Left ventricle myocardium inferior (tissue), 1 donor: ENCODE measurements at regions not wholly inside any gene's neighbourhood (a gene's known extent, or its start where the extent isn't known, plus 50 kb on each side); places are given as distances from the start of the nearest gene placed in this dataset.
"Not testable (repeated sequence)": the region's sequence is repeated elsewhere in the genome, so short reads cannot be mapped to it uniquely, and the experiment has no call there.

Experiments used
- DNase-seq: peaks from one replicate; pipeline ENCODE4 v3.0.0-alpha.2; 2020
- H3K27ac ChIP-seq: fragments of 200-600 bp; replicated peaks from 2 replicates; pipeline ENCODE4 v1.8.0; 2021
- H3K27me3 ChIP-seq: fragments of 200-600 bp; 2 replicates; pipeline ENCODE4 v1.8.0; 2021; ENCODE audit warnings: low read depth
- H3K36me3 ChIP-seq: fragments of 200-600 bp; 2 replicates; pipeline ENCODE4 v1.8.0; 2021
- H3K4me1 ChIP-seq: fragments of 200-600 bp; 2 replicates; pipeline ENCODE4 v1.8.0; 2021
- H3K4me3 ChIP-seq: fragments of 200-600 bp; 2 replicates; pipeline ENCODE4 v1.8.0; 2021; ENCODE audit warnings: mild to moderate bottlenecking, moderate library complexity
- H3K9me3 ChIP-seq: fragments of 200-600 bp; replicated peaks from 2 replicates; pipeline ENCODE4 v1.8.0; 2021
- intact Hi-C: fragments of 100-400 bp; cut with micrococcal nuclease; formaldehyde crosslinking; loops from one replicate; pipeline ENCODE4 v1.11.0; 2022
- TF ChIP-seq, protein P1 (sequence below): fragments of 200-600 bp; IDR thresholded peaks from 2 replicates; pipeline ENCODE4 v1.8.0; 2021; ENCODE audit warnings: antibody characterized with exemption, mild to moderate bottlenecking, borderline replicate concordance
- donor health status: DM: no; HTN: yes; CAD: no; lungs with severe emphysema.

DNA sequence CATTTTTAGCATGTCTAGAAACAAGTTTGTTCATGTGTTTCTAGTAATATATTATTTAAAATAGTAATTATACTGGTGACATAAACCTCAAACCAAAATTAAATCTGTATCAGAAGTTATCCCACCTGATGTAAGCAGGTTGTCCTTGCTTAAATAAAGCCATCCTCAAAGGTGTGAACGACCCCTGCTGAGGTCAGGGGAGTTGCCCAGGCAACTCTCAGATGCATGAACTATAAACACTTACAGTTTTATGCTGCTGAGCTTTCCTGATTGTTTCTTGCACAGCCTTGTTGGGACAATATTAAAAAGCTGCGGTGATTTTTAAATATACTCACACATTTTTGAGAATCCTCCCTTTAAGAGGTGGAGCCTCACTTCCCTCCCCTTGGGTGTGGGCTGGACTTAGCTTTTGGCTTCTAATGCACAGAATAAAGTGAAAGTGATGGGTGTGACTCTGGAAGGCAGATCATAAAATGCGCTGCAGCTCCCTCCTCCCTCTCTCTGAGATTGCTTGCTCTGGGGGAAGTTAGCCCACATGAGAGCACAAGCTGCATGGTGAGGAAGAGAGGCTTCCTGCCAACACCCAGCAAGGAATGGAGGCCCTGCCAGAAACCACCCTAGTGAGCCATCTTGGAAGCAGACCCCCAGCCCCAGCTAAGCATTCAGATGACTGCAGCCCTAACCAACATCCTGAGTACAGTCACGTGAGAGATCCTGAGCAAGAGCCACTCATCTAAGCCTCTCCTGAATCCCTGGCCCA is 152.7 kb downstream of the SKIDA1 start:
- H3K27ac ChIP-seq, result peak overlapping the region; percentile 50

DNA sequence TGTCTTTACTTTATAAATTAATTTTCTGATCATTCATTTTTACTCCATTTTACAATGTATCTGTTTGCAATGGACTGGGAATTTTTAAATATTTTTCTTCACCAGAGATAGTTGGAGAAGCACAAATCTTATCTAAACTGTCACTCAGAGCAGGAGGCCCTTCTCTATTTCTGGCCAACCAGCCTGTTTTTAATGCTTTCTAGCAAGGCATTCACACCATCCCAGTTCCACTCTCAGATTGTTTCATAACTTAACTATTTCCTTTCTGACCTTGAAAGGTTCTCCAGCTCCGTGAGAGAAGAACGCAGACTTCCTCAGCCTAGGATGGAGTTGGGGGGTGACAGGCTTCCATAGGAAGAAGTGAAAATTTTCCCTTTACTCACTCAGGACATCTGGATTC is 155.8 kb downstream of the SKIDA1 start:
- intact Hi-C loops, result no loop called here
- no peak for DNase-seq
- Histone ChIP-seq H3K4me1 (peaks cover 36% of the 10 kb centered on the region), H3K4me3 (no peak overlapping the region), H3K9me3 (no peaks in the 10 kb centered on the region), H3K27me3 (no peaks in the 10 kb centered on the region), H3K27ac (no peak overlapping the region), H3K36me3 (no peaks in the 10 kb centered on the region)
- TF ChIP-seq, protein P1, sequence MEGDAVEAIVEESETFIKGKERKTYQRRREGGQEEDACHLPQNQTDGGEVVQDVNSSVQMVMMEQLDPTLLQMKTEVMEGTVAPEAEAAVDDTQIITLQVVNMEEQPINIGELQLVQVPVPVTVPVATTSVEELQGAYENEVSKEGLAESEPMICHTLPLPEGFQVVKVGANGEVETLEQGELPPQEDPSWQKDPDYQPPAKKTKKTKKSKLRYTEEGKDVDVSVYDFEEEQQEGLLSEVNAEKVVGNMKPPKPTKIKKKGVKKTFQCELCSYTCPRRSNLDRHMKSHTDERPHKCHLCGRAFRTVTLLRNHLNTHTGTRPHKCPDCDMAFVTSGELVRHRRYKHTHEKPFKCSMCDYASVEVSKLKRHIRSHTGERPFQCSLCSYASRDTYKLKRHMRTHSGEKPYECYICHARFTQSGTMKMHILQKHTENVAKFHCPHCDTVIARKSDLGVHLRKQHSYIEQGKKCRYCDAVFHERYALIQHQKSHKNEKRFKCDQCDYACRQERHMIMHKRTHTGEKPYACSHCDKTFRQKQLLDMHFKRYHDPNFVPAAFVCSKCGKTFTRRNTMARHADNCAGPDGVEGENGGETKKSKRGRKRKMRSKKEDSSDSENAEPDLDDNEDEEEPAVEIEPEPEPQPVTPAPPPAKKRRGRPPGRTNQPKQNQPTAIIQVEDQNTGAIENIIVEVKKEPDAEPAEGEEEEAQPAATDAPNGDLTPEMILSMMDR, result no peak

More for the DNA sequence above, 152.7 kb downstream of the SKIDA1 start:
- Histone ChIP-seq H3K4me1 (peaks cover 23% of the 10 kb centered on the region), H3K9me3 (no peaks in the 10 kb centered on the region), H3K27me3 (no peaks in the 10 kb centered on the region), H3K36me3 (no peaks in the 10 kb centered on the region), H3K4me3 (peak overlapping the region; percentile 35)
- DNase-seq, result peak; percentile 25
- TF ChIP-seq, protein P1, result no peak
- intact Hi-C loops, result no loop called here

DNA sequence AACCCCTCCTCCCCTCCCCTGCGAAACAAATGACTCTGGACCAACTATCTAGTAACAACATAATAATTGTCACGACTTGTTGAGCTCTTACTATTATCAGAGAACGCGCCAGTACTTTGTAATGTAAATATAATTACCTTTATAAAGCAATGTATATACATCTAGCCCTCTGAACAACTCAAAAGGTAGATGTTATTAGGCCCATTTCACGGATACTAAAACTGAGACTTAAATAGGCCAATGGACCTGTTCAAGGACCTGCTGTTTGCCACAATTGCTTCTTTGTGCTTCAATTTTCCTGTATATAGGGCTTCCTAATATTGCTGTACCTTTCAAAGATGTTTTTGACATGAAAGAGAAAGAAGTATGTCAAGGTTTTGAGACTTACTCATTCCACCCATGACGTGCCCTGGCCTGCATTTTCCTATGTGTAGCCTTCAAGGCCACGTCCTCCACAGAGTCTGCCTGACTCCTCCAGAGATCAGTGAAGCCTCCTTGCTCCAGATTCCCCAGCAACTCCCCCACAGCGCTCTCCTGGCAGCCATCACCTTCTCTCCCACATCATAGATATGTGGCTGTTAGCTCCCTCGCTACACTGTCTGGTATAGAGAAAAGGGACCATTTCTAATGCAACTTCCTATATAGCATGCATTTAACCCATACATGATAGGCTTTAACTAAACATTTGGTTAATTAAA is 156.6 kb downstream of the SKIDA1 start:
- TF ChIP-seq, protein P1, result no peak
- no peak overlapping the region for H3K27ac ChIP-seq
- no peaks in the 10 kb centered on the region for H3K9me3 ChIP-seq
- no peak for DNase-seq
- no peaks in the 10 kb centered on the region for H3K27me3 ChIP-seq
- peaks cover 44% of the 10 kb centered on the region for H3K4me1 ChIP-seq
- H3K4me3 ChIP-seq, result no peak overlapping the region
- H3K36me3 ChIP-seq, result no peaks in the 10 kb centered on the region
- intact Hi-C loops, result no loop called here

DNA sequence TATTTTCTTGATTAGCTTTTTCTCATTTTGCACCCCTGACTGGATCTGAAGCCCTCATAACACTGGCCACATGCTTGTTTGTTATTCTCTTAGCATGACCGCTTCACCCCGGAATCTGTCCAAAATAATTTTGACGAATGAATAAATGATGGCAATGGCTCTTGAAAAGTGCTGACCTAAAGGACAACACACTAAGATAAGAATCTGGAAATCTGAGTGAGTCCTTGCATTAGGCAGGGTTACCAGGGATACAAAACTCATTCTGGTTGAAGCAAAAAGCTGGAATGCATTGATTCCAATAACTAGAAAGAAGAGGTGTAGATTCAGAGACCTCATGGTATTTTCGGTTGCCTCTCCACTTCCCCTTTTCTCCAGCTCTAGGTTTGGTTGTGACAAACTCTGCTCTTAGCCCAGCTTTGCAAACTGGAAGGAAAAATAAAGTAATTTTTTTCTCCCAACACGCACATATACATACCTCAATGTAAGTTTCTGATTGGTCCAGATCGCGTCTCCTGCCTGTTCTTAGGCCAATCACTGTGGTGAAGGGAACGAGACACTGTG is 157.4 kb downstream of the SKIDA1 start:
- TF ChIP-seq, protein P1, result no peak
- no peaks in the 10 kb centered on the region for H3K27me3 ChIP-seq
- no peaks in the 10 kb centered on the region for H3K36me3 ChIP-seq
- no peaks in the 10 kb centered on the region for H3K9me3 ChIP-seq
- peaks cover 50% of the 10 kb centered on the region for H3K4me1 ChIP-seq
- H3K27ac ChIP-seq, result no peak overlapping the region
- intact Hi-C loops, result no loop called here
- H3K4me3 ChIP-seq, result no peak overlapping the region
- no peak for DNase-seq

DNA sequence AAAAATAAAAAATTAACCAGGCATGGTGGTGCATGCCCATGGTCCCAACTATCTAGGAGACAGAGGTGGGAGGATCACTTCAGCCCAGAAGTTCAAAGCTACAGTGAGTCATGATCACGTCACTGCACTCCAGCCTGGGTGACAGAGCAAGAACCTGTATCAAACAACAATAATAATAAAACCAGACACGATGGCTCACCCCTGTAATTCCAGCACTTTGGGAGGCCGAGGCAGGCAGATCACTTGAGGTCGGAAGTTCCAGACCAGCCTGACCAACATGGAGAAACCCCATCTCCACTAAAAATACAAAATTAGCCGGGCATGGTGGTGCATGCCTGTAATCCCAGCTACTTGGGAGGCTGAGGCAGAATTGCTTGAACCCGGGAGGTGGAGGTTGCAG is 159.4 kb downstream of the SKIDA1 start:
- intact Hi-C loops, result not testable (repeated sequence)

More for the DNA sequence above, 159.4 kb downstream of the SKIDA1 start:
- not testable (repeated sequence) for H3K27ac ChIP-seq, H3K36me3 ChIP-seq, H3K4me3 ChIP-seq, H3K27me3 ChIP-seq, H3K9me3 ChIP-seq, DNase-seq
- peaks cover 43% of the 10 kb centered on the region for H3K4me1 ChIP-seq
